ENCODE measurements at regions not wholly inside any gene's neighbourhood (a gene's known extent, or its start where the extent isn't known, plus 50 kb on each side); places are given as distances from the start of the nearest gene placed in this dataset.

GRCh38 chr4:184318852-184319251 is 101.2 kb upstream of the ENPP6 start:
- no peak for ATAC-seq
- BruUV-seq (replicated peaks): no TSS peak
- H3K4me3 ChIP-seq (ENCODE audit: low read depth in 2 of 2, low read length in 2 of 2): no peak overlapping the region
- in situ Hi-C loops (cut with HindIII; ENCODE audit: low pct_unique_long_range_greater_than_20kb, low sequenced_read_pairs): no loop called here
- H3K27me3 ChIP-seq (ENCODE audit: control insufficient read depth, insufficient read depth, low read length): no peaks in the 10 kb centered on the region
- TF ChIP-seq TCF7L2 (IDR thresholded peaks at IDR 0.05; ENCODE audit: low read depth, low read length): no peak
- TF ChIP-seq SIN3A (IDR thresholded peaks at IDR 0.05; ENCODE audit: borderline replicate concordance, insufficient read depth, low read depth, low read length): no peak
- no peak for TF ChIP-seq REST (IDR thresholded peaks at IDR 0.05; ENCODE audit: insufficient read depth in 1 of 2, low read depth in 2 of 2, low read length in 1 of 2)
- TF ChIP-seq CTCF (IDR thresholded peaks at IDR 0.05): no peak
- no peak for TF ChIP-seq POLR2AphosphoS5 (IDR thresholded peaks at IDR 0.05; ENCODE audit: low read depth, low read length)
- no peaks in the 10 kb centered on the region for H3K36me3 ChIP-seq (ENCODE audit: control insufficient read depth, insufficient read depth, low read length)
- no peak overlapping the region for H3K27ac ChIP-seq (ENCODE audit: low read length)
- DNase-seq (ENCODE audit: low read depth, low spot score): no peak
- no peaks in the 10 kb centered on the region for H3K4me1 ChIP-seq (ENCODE audit: control insufficient read depth, insufficient read depth, low read length)
- ChIA-PET POLR2A (interaction anchor here (0.5 kb wide), 1 partner anchor 331 kb away, joined by 7 read pairs; the partner anchor contains the start of genes CASP3 and PRIMPOL), CTCF (no interaction called here)
- H3K9me3 ChIP-seq (ENCODE audit: control insufficient read depth, insufficient read depth, low read depth, low read length): no peaks in the 10 kb centered on the region
- intact Hi-C loops (cut with micrococcal nuclease; ENCODE audit: unreplicated experiment): no loop called here

- CTCF ChIA-PET: interaction anchor here (0.8 kb wide), 1 partner anchor 50 kb away, joined by 3 read pairs; no protein-coding TSS in a partner anchor
- no peak for TF ChIP-seq TCF7L2 (IDR thresholded peaks at IDR 0.05; ENCODE audit: low read depth, low read length)
- TF ChIP-seq CTCF (IDR thresholded peaks at IDR 0.05): no peak
- TF ChIP-seq SIN3A (IDR thresholded peaks at IDR 0.05; ENCODE audit: borderline replicate concordance, insufficient read depth, low read depth, low read length): no peak
- no peak for TF ChIP-seq POLR2AphosphoS5 (IDR thresholded peaks at IDR 0.05; ENCODE audit: low read depth, low read length)
- TF ChIP-seq REST (IDR thresholded peaks at IDR 0.05; ENCODE audit: insufficient read depth in 1 of 2, low read depth in 2 of 2, low read length in 1 of 2): no peak
Measured at GRCh38 chr4:184317234-184317918, 99.7 kb upstream of the ENPP6 start.

More at GRCh38 chr4:184317234-184317918, 99.7 kb upstream of the ENPP6 start:
- Histone ChIP-seq H3K27me3 (ENCODE audit: control insufficient read depth, insufficient read depth, low read length) (no peaks in the 10 kb centered on the region), H3K9me3 (ENCODE audit: control insufficient read depth, insufficient read depth, low read depth, low read length) (no peaks in the 10 kb centered on the region), H3K4me1 (ENCODE audit: control insufficient read depth, insufficient read depth, low read length) (no peaks in the 10 kb centered on the region), H3K36me3 (ENCODE audit: control insufficient read depth, insufficient read depth, low read length) (no peaks in the 10 kb centered on the region), H3K4me3 (ENCODE audit: low read depth in 2 of 2, low read length in 2 of 2) (no peak overlapping the region), H3K27ac (ENCODE audit: low read length) (no peak overlapping the region)
- POLR2A ChIA-PET: no interaction called here
- intact Hi-C loops (cut with micrococcal nuclease; ENCODE audit: unreplicated experiment): no loop called here
- ATAC-seq: peak; percentile 56; the same call in 1 of the 2 replicates
- in situ Hi-C loops (cut with HindIII; ENCODE audit: low pct_unique_long_range_greater_than_20kb, low sequenced_read_pairs): no loop called here
- BruUV-seq (replicated peaks): no TSS peak
- no peak for DNase-seq (ENCODE audit: low read depth, low spot score)

All from Panc1 (cell line).